GM12892 (cell line): ENCODE measurements at regions not wholly inside any gene's neighbourhood (a gene's known extent, or its start where the extent isn't known, plus 50 kb on each side); places are given as distances from the start of the nearest gene placed in this dataset.

ENCODE experiments used
- POLR2A ChIP-seq: IDR thresholded peaks from 2 replicates; pipeline ENCODE4 v1.6.1; 2011; ENCODE audit warnings: low read depth, low read length, control low read depth
- TAF1 ChIP-seq: IDR thresholded peaks from 2 replicates; pipeline ENCODE4 v1.6.1; 2011; ENCODE audit warnings: low read depth, mild to moderate bottlenecking, control low read depth, low read length, borderline replicate concordance

GRCh38 chr13:63139277-63139676 is 1723.6 kb upstream of the PCDH20 start:
- TF ChIP-seq POLR2A (no peak), TAF1 (no peak)
